ENCODE measurements at regions not wholly inside any gene's neighbourhood (a gene's known extent, or its start where the extent isn't known, plus 50 kb on each side); places are given as distances from the start of the nearest gene placed in this dataset.

- no peak overlapping the region for H3K4me3 ChIP-seq (ENCODE audit: control insufficient read depth, low read depth, low read length)
- no peak for DNase-seq (ENCODE audit: low read depth)
- TF ChIP-seq, protein P1, sequence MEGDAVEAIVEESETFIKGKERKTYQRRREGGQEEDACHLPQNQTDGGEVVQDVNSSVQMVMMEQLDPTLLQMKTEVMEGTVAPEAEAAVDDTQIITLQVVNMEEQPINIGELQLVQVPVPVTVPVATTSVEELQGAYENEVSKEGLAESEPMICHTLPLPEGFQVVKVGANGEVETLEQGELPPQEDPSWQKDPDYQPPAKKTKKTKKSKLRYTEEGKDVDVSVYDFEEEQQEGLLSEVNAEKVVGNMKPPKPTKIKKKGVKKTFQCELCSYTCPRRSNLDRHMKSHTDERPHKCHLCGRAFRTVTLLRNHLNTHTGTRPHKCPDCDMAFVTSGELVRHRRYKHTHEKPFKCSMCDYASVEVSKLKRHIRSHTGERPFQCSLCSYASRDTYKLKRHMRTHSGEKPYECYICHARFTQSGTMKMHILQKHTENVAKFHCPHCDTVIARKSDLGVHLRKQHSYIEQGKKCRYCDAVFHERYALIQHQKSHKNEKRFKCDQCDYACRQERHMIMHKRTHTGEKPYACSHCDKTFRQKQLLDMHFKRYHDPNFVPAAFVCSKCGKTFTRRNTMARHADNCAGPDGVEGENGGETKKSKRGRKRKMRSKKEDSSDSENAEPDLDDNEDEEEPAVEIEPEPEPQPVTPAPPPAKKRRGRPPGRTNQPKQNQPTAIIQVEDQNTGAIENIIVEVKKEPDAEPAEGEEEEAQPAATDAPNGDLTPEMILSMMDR (IDR thresholded peaks at IDR 0.05; ENCODE audit: control insufficient read depth, insufficient read depth, low read depth, low read length, missing control alignments), result no peak
Observed at GRCh38 chr20:7585126-7585679, 355.1 kb downstream of the HAO1 start.

- no peak for DNase-seq (ENCODE audit: low read depth)
- TF ChIP-seq, protein P1 (IDR thresholded peaks at IDR 0.05; ENCODE audit: control insufficient read depth, insufficient read depth, low read depth, low read length, missing control alignments), result no peak
- H3K4me3 ChIP-seq (ENCODE audit: control insufficient read depth, low read depth, low read length), result no peak overlapping the region
Observed at GRCh38 chr20:7586481-7586880, 353.8 kb downstream of the HAO1 start.

- no peak for DNase-seq (ENCODE audit: low read depth)
- no peak overlapping the region for H3K4me3 ChIP-seq (ENCODE audit: control insufficient read depth, low read depth, low read length)
- TF ChIP-seq, protein P1 (IDR thresholded peaks at IDR 0.05; ENCODE audit: control insufficient read depth, insufficient read depth, low read depth, low read length, missing control alignments), result no peak
Observed at GRCh38 chr20:7589164-7589563, 351.1 kb downstream of the HAO1 start.

- no peak for DNase-seq (ENCODE audit: low read depth)
- no peak overlapping the region for H3K4me3 ChIP-seq (ENCODE audit: control insufficient read depth, low read depth, low read length)
- TF ChIP-seq, protein P1 (IDR thresholded peaks at IDR 0.05; ENCODE audit: control insufficient read depth, insufficient read depth, low read depth, low read length, missing control alignments), result no peak
Observed at GRCh38 chr20:7596541-7596940, 343.7 kb downstream of the HAO1 start.

DNA sequence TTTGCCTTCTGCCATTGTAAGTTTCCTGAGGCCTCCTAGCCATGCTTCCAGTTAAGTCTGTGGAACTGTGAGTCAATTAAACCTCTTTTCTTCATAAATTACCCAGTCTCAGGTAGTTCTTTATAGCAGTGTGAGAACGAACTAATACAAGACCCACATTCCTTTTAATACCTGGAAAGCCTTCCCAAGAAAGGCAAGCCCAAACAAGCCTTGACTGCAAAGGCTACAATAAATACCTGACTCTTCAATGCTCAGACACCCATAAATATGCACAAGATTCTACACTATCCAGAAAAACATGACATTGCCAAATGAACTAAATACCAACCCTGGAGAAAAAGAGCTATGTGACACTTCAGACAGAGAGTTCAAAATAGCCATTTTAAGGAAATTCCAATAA lies 338.8 kb downstream of the HAO1 start:
- no peak for DNase-seq (ENCODE audit: low read depth)
- TF ChIP-seq, protein P1 (IDR thresholded peaks at IDR 0.05; ENCODE audit: control insufficient read depth, insufficient read depth, low read depth, low read length, missing control alignments), result no peak
- H3K4me3 ChIP-seq (ENCODE audit: control insufficient read depth, low read depth, low read length), result no peak overlapping the region

GRCh38 chr20:7606941-7607340 lies 333.3 kb downstream of the HAO1 start:
- TF ChIP-seq, protein P1 (IDR thresholded peaks at IDR 0.05; ENCODE audit: control insufficient read depth, insufficient read depth, low read depth, low read length, missing control alignments), result no peak
- DNase-seq (ENCODE audit: low read depth), result no peak
- H3K4me3 ChIP-seq (ENCODE audit: control insufficient read depth, low read depth, low read length), result no peak overlapping the region

- no peak for DNase-seq (ENCODE audit: low read depth)
- TF ChIP-seq, protein P1 (IDR thresholded peaks at IDR 0.05; ENCODE audit: control insufficient read depth, insufficient read depth, low read depth, low read length, missing control alignments), result no peak
- no peak overlapping the region for H3K4me3 ChIP-seq (ENCODE audit: control insufficient read depth, low read depth, low read length)
Observed at GRCh38 chr20:7608250-7608649, 332.0 kb downstream of the HAO1 start.

Measured in AG09309 (cell line).